Stimulated activated CD4-positive, alpha-beta T cell treated with anti-CD3 and anti-CD28 coated beads, Interleukin-15, amount 100 ng/mL, for 24 hours (primary cell): ENCODE measurements at regions not wholly inside any gene's neighbourhood (a gene's known extent, or its start where the extent isn't known, plus 50 kb on each side); places are given as distances from the start of the nearest gene placed in this dataset.

ENCODE experiments used
- DNase-seq: peaks from one replicate; pipeline ENCODE4 v3.0.0-alpha.2; 2020

DNA sequence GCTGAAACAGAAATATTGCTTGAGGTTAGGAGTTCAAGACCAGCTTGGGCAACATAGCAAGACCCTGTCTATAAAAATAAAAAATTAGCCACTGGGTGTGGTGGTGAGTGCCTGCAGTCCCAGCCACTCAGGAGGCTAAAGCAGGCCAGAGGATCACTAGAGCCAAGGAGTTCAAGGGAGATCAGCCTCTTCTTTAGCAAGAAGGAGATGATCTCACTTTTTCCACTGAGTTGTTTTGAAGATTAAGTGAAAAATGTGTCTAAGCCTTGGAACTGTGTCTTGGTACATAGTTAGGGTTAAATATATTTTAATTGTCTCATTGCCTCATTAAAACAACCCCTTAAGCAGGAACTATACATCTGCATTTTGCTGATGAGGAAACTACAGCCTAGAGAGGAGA lies 279.0 kb upstream of the ZFP64 start:
- DNase-seq, result no peak

- no peak for DNase-seq
Observed at GRCh38 chr20:52469128-52469527, 277.5 kb upstream of the ZFP64 start.

DNA sequence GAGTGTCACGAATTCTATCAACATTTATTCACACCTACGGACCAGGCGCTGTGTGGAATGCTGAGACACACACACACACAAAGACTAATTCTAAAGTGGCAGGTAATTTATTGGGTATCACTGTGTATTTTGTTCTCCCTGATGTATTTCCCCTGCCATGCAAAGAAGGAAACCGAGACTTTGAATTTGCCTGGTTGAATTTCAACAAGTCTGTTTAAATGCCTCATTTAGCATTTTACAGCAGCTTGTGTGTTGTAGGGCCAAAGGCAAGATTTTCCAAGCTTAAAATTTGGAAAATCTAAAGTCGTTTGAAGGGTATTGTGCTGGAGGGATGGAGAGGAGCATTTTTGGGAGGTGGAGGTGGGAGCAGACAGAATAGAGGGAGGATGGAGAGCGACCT lies 274.4 kb upstream of the ZFP64 start:
- DNase-seq, result no peak

GRCh38 chr20:52461582-52461981 lies 270.0 kb upstream of the ZFP64 start:
- no peak for DNase-seq

DNA sequence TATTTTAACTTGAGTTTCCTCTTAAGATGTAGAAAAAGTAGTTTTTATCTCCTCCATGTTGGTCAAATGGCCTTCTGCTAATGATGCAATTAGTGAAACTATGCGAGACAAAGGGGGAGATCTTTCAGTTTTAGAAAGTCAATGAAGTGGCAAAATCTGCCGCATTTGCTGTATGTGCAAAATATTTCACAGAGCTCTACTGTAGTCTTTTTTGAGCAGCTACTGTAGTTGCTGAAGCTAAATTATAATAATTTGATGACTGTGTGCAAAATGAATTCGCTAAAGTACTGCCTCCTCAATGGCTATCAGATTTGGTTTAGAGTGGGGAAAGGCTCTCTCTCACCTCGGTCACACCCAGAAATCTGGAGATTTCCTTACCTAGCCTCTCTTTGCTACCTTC lies 267.6 kb upstream of the ZFP64 start:
- DNase-seq, result no peak

GRCh38 chr20:52457826-52458225 lies 266.2 kb upstream of the ZFP64 start:
- no peak for DNase-seq

- DNase-seq, result no peak
Observed at GRCh38 chr20:52454660-52455059, 263.1 kb upstream of the ZFP64 start.

GRCh38 chr20:52448513-52449232 lies 257.1 kb upstream of the ZFP64 start:
- no peak for DNase-seq

- no peak for DNase-seq
Observed at GRCh38 chr20:52447225-52447551, 255.6 kb upstream of the ZFP64 start.

DNA sequence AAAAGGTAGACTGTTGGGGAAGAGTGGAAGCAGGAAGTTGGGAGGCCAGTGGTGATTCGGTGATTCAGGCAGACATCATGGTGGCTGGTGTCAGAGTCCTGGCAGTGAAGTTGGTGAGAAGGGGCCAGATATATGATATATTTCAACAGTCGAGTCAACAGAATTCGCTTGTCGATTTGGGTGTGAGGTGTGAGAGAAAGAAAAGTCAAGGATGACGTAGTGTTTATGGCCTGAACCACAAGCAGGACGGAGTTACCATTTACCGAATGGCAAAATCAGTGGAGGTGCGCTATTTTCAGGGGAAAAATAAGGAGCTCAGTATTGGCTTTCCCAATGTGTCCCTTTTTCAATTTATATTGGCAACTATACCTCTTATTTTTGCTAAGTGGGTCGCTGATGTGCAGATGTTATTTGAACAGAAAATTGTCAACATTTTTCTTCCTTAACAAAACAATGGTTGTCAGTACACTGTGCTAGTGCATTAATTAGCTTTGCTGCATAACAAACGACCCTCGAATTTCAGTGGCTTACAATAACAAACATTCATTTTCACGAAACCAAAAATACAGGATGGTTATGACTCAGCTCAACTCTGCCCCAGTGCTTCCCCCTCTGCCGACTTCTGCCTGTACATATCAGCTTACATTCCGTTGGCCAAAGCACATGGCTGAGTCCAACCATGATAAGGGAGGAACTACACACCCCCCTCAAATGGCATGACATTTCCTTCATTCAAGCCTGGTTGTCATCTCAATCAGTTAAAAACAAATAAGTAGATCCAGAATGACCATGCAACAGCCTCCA lies 255.0 kb upstream of the ZFP64 start:
- DNase-seq, result no peak

DNA sequence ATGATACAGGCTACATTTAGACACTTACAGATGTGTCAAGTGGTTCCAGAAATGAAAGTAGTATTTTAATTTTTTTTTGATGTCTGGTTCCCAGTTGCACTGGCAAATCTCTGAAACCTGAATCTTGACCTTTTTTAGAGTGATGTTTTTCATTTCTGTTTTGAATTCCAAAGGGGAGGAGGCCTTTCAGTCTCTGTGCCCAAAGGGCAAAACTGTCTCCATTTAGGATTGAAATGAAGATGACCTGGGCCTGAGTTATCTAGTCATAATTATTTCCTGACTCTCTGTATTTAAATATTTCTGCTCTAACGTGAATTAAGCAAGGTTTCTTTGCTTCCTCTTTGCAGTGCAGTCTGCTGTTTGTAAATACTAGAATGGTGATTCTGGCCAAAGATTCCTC lies 252.9 kb upstream of the ZFP64 start:
- no peak for DNase-seq

DNA sequence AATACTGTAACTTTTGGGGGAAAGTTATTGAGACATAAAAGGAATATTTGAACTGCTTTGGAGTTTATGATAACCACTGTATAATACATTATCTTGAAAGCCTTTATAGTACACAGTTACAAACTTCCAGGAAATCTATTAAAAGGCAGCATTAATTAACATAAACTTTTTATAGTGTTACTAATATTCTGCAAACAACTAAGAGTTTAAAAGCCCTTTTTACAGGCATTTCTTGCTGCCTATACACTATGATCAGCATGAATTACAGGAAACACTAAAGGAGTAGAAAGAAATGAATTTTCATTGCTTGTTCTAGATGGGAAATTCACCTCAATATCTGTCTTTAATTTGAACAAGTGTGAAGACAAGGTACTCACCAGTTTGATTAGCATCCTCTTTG lies 252.3 kb upstream of the ZFP64 start:
- no peak for DNase-seq

- no peak for DNase-seq
Observed at GRCh38 chr20:52441710-52442109, 250.1 kb upstream of the ZFP64 start.

DNA sequence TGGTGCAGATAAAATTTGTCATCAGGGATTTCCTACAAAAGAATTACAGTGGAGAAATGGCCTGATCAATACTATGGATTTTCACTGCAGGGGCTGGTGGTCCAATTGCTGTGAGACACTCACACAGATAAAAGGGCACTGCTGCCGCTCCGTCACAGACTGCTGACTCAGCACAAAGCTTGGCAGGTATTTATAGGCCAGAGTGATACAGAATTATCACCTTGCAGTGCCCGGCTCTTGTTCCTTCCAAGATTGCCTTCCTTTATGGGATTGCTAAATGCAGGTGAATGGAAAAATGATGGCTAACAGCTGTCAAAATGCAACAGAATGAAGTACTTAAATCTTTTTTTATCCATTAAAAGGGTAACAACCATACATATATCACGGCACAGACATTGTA lies 247.8 kb upstream of the ZFP64 start:
- DNase-seq, result no peak

DNA sequence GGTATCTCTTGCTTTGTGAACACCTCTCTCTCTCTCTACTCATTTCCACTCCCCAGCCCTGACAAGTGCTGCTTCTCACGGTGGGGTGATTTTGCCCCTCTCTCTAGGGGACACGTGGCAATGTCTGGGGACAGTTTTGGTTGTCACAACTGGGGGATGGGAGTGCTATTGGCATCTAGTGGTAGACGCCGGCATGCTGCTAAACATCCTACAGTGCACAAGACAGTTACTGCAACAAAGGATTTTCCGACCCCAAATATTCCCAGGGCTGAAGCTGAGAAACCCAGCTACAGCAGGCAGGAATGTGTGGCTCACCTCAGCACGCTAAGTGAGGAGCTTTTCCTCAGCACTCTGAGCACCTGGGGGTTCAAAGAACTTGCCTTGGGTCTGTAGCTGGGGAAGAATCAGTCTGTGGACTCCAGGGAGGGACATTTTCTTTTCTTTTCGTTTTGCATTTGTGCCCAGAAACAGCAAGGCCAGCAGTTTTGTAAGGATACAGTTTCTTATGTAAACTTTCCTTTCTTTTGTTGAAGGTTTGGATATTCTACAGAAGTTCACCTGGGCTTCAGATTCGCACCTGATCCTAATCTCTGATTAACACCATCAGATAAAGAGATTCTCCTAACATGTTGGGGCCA lies 246.9 kb upstream of the ZFP64 start:
- no peak for DNase-seq

DNA sequence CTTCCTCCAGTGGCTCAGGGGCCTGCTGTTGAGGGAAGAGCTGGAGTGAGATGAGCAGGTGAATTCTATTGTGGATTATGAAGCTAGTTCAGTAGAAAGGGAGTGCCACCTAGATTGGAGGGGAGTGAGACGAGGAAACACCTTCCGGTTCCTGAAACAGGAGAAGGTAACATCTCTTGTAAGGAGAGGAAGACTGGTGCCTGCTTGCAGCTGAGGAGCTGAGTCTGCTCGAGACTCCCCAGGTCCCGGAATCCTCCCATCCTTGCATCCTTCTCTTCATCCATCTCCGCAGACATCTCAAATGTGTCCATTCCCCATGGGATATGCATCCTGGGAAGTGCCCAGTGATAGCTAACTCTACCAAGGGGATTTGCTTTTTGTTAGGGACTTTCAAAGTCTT lies 242.9 kb upstream of the ZFP64 start:
- DNase-seq, result no peak

DNA sequence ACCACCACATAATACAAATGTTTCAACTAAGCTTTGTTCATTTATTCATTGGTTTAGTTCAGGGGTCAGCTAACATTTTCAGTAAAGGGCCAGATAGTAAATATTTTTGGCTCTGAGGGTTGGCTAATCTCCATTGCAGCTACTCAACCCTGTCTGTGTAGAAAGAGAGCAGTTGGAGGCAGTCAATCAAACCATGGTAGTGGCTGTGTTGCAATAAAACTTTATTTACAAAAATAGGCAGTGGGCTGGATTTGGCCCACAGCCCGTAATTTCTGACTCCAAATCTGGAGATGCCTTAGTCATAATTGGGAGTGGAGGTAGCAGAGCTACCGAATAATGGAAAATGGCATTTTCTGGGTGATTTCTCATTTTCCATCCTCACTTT lies 242.5 kb upstream of the ZFP64 start:
- DNase-seq, result no peak

DNA sequence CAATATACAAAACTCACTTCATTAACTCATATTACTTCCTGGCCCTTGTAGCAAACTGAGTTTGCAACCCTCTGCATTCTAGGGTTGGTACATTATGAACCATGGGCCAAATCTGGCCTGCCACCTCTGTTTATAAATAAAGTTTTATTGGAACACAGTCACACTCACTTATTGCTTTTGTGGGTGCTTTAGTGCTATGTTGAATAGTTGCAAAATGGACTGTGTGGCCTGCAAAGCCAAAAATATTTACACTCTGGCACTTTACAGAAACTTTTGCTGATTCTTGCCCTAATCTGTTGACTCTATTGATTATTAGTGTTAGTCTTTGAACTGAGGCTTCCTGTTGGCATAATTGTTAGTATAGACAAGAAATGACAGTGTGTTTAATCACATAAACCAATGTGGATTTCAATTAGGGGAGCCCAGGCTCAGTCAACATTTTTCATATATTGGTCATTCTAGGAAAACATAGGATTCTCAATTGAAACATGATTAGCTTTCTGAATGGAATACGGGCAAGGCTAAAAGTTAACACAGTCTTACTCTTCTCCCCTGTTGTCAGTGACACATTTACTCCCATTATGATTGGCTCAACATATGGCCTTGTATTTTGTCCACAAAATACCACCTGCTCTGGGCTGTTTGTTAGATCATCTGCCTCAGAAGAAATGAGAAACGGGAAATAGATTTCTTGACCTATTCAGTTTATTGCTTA lies 241.9 kb upstream of the ZFP64 start:
- no peak for DNase-seq

DNA sequence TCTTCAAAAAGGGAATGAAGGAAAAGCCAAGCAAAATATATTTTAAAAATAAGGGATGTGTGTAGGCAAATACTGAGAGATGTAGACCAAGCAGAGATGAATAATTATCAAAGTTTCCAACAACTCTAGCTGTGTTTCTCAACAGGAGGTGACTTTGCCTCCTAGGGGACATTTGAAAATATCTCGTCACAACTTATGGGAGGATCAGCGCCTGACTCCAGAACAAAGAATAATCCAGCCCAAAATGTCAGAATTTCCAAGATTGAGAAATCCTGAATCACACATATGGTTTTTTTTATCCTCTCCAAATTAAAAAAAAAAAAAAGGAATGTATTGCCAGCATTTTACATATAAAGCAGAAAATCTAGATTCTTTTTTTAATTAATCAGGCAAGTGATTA lies 241.2 kb upstream of the ZFP64 start:
- no peak for DNase-seq

DNA sequence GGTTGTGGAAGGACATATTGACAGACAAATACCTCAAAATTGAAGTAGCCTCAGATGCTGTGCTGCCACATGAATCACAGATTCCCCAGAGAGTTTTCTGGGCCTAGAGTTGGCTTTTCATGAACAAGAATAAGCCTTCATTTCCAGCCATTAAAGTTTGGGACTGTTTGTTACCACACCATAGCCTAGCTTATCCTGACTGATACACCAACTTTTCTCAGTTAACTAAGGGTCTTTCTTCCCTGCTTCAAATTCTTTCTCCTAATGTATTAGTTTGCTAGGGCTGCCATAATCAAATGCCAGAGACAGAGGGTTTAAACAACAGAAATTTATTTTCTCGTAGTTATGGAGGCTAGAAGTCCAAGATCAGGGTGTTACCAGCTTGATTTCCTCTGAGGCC lies 237.4 kb upstream of the ZFP64 start:
- DNase-seq, result no peak

DNA sequence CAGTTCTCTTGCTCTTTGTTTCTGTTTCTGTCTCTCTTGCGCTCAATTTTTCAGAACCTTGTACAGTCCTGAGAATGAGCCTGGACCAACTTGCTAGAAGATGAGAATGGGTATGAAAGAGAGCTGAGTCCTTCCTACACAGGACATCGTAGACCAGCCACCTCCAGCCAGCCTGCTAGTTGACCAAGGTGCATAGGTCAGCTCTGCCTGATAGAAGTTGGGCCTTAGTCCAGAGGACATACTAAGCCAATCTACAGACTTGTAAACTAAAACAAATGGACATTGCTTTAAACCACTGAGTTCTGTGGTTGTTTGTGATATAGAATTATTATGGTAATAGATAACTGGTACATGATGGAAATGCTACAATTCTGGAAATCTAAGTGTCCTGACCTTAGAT lies 236.4 kb upstream of the ZFP64 start:
- no peak for DNase-seq

- no peak for DNase-seq
Observed at GRCh38 chr20:52426856-52427255, 235.3 kb upstream of the ZFP64 start.

DNA sequence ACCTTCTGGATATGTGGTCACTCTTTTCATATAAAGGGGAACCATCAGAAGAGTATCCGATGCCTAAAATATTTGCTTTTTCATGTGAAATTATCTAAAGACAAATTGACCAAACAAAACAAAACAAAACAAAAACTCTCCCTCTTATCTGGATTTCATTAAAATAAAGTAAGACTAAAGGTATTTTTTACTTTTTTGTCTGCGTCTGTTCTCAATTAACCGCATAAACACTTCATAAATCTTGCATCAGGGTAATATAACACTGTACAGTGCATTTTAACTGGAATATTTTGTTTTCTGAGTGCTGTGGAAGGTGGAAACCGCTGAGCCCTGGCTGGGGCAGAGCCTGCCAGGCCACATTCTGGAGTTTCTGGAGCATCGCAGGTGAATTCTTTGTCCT lies 234.1 kb upstream of the ZFP64 start:
- DNase-seq, result no peak

- DNase-seq, result peak; percentile 19
Observed at GRCh38 chr20:52425253-52425652, 233.7 kb upstream of the ZFP64 start.
